ENCODE measurements at regions not wholly inside any gene's neighbourhood (a gene's known extent, or its start where the extent isn't known, plus 50 kb on each side); places are given as distances from the start of the nearest gene placed in this dataset.

DNA sequence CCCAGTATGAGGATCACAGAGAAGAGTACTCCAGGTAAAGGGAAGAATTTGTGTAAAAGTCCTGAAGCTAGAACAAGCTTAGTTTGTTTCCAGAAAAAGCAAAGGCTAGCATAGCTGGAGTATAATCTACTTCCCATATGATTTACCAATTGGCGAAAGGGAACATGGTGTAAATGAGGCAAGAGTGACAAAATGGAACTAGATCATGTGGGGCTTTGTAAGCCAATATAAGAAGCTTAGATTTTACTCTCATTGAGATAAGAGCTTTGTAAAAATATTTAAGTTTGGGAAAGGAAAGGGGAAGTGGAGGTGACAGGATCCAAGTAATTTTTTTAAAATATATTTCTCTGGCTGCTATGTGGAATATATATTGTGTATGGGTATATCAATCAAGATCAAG lies 234.9 kb downstream of the KCTD12 start:
- WGBS, 3 donors, result 96 to 100% (median 96%) methylated on average over 1 of the region's 1 CpG
- Histone ChIP-seq H3K27ac (no peak overlapping the region), H3K4me1 (ENCODE audit: insufficient read depth) (no peaks in the 10 kb centered on the region), H3K9me3 (no peaks in the 10 kb centered on the region), H3K36me3 (no peaks in the 10 kb centered on the region), H3K4me3 (no peak overlapping the region), H3K27me3 (no peaks in the 10 kb centered on the region)
- intact Hi-C loops (cut with DNase I), result no loop called here
- no peak for TF ChIP-seq EP300 (IDR thresholded peaks at IDR 0.05)
- TF ChIP-seq, protein P1, sequence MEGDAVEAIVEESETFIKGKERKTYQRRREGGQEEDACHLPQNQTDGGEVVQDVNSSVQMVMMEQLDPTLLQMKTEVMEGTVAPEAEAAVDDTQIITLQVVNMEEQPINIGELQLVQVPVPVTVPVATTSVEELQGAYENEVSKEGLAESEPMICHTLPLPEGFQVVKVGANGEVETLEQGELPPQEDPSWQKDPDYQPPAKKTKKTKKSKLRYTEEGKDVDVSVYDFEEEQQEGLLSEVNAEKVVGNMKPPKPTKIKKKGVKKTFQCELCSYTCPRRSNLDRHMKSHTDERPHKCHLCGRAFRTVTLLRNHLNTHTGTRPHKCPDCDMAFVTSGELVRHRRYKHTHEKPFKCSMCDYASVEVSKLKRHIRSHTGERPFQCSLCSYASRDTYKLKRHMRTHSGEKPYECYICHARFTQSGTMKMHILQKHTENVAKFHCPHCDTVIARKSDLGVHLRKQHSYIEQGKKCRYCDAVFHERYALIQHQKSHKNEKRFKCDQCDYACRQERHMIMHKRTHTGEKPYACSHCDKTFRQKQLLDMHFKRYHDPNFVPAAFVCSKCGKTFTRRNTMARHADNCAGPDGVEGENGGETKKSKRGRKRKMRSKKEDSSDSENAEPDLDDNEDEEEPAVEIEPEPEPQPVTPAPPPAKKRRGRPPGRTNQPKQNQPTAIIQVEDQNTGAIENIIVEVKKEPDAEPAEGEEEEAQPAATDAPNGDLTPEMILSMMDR (IDR thresholded peaks at IDR 0.05), result no peak
- no peak for TF ChIP-seq POLR2A (IDR thresholded peaks at IDR 0.05)
- DNase-seq, result no peak

DNA sequence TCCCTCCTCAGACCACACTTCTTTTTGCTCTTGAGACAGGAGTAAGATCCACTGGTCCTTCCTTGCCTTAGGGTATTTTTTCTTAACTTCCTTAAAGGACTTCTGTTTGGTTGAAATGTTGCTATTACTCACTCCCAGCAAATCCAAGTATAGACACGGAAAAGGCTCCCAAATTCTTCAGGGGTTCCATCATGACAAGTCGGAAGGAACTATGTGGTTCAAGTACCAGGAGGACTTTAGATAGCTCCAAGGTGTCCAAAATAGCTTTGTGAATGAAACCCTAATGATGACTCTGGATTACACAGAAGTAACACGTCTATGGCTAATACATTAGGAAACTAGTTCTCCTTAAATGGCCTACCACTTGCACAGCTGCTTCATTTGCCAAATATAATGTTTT lies 238.7 kb downstream of the KCTD12 start:
- TF ChIP-seq, protein P1 (IDR thresholded peaks at IDR 0.05), result no peak
- TF ChIP-seq EP300 (IDR thresholded peaks at IDR 0.05), result no peak
- no peak for TF ChIP-seq POLR2A (IDR thresholded peaks at IDR 0.05)
- Histone ChIP-seq H3K4me3 (no peak overlapping the region), H3K27me3 (no peaks in the 10 kb centered on the region), H3K36me3 (no peaks in the 10 kb centered on the region), H3K27ac (no peak overlapping the region), H3K9me3 (no peaks in the 10 kb centered on the region), H3K4me1 (ENCODE audit: insufficient read depth) (no peaks in the 10 kb centered on the region)
- DNase-seq, result no peak
- 76 to 90% (median 83%) methylated on average over 3 of the region's 3 CpGs for WGBS, 3 donors
- intact Hi-C loops (cut with DNase I), result no loop called here

DNA sequence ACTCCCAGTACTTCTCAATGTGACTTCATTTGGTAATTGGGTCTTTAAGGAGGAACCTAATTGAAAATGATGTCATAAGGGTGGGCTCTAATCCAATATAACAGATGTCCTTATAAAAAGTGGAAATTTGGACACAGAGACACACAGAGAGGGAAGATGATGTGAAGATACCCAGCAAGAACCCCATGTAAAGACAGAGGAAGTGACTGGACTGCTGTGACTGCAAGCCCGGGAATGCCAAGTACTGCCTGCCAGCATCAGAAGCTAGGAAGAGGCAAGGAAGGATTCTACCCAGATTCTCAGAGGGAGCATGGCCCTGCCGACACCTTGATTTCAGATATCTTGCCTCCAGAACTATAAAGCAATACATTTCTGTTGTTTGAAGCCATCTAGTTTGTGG lies 239.3 kb downstream of the KCTD12 start:
- Histone ChIP-seq H3K4me3 (no peak overlapping the region), H3K27ac (no peak overlapping the region), H3K4me1 (ENCODE audit: insufficient read depth) (no peaks in the 10 kb centered on the region), H3K36me3 (no peaks in the 10 kb centered on the region), H3K27me3 (no peaks in the 10 kb centered on the region), H3K9me3 (no peaks in the 10 kb centered on the region)
- WGBS, 3 donors, result 95 to 100% (median 96%) methylated on average over 2 of the region's 2 CpGs
- no peak for TF ChIP-seq EP300 (IDR thresholded peaks at IDR 0.05)
- TF ChIP-seq POLR2A (IDR thresholded peaks at IDR 0.05), result no peak
- TF ChIP-seq, protein P1 (IDR thresholded peaks at IDR 0.05), result no peak
- DNase-seq, result no peak
- intact Hi-C loops (cut with DNase I), result no loop called here

DNA sequence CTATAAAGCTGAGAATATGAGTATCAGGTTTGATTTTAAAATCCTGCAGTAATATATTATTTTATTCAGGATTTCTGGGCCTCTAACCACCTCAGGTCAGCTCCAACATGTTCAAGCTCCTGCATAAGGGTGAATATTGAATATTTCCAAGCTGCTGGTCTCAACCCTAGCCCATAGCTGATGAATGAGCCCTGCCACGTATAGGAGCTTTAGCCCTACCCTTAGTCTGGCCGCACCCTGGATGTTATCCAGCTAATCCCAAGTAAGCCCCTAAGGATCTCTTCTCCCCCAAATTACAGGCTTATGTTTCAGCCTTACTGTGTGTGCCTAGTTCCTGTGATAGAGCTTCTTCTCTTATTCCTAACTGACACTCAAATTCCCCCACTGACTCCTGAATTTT lies 240.6 kb downstream of the KCTD12 start:
- Histone ChIP-seq H3K4me3 (no peak overlapping the region), H3K27me3 (no peaks in the 10 kb centered on the region), H3K4me1 (ENCODE audit: insufficient read depth) (no peaks in the 10 kb centered on the region), H3K27ac (no peak overlapping the region), H3K36me3 (no peaks in the 10 kb centered on the region), H3K9me3 (no peaks in the 10 kb centered on the region)
- intact Hi-C loops (cut with DNase I), result no loop called here
- TF ChIP-seq POLR2A (IDR thresholded peaks at IDR 0.05), result no peak
- no peak for TF ChIP-seq EP300 (IDR thresholded peaks at IDR 0.05)
- TF ChIP-seq, protein P1 (IDR thresholded peaks at IDR 0.05), result no peak
- WGBS, 3 donors, result 95 to 96% (median 96%) methylated on average over 2 of the region's 2 CpGs
- no peak for DNase-seq

DNA sequence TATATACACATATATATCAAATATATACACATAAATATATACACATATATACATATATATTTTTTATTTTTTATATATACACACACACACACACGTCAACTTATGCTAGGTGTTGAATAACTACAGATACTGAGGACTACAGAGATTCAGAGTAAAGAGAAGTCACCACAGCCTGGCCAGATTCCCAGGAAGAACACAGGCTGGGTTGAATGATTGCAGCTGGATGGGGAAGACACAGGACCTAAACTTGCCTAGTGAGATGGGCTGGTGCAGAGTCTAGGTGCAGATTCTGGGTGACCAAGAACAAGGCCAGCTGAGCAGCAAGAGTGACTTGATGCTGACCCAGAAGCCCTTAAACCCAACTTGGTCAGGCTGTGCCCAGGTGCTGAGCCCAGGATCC lies 241.3 kb downstream of the KCTD12 start:
- H3K4me1 ChIP-seq (ENCODE audit: insufficient read depth), result no peaks in the 10 kb centered on the region
- TF ChIP-seq EP300 (IDR thresholded peaks at IDR 0.05) (no peak), POLR2A (IDR thresholded peaks at IDR 0.05) (no peak)
- TF ChIP-seq, protein P1 (IDR thresholded peaks at IDR 0.05), result no peak
- H3K4me3 ChIP-seq, result no peak overlapping the region
- H3K27me3 ChIP-seq, result no peaks in the 10 kb centered on the region
- intact Hi-C loops (cut with DNase I), result no loop called here
- peak; percentile 25 to 41 (median 29) for DNase-seq
- 0 to 21% (median 2%) methylated on average over 1 of the region's 1 CpG for WGBS, 3 donors
- H3K9me3 ChIP-seq, result no peaks in the 10 kb centered on the region
- no peak overlapping the region for H3K27ac ChIP-seq
- no peaks in the 10 kb centered on the region for H3K36me3 ChIP-seq

Measured in ovary (tissue), 7 donors.